ENCODE measurements at regions not wholly inside any gene's neighbourhood (a gene's known extent, or its start where the extent isn't known, plus 50 kb on each side); places are given as distances from the start of the nearest gene placed in this dataset.

GRCh38 chr20:53778041-53778516 is 184.4 kb upstream of the ZNF217 start:
- TF ChIP-seq POLR2AphosphoS5 (IDR thresholded peaks at IDR 0.05) = no peak
- TF ChIP-seq CTCF (IDR thresholded peaks at IDR 0.05 in 8 of 11, conservative IDR thresholded peaks at IDR 0.05 in 3 of 11) = no peak
- no peak for TF ChIP-seq POLR2A (IDR thresholded peaks at IDR 0.05)

All from spleen (tissue), 7 donors.